OCI-LY7 (cell line): ENCODE measurements at regions not wholly inside any gene's neighbourhood (a gene's known extent, or its start where the extent isn't known, plus 50 kb on each side); places are given as distances from the start of the nearest gene placed in this dataset.

Experiments used
- BruUV-seq: library from RNA; stranded (reverse); fragments of 400-500 nt; replicated peaks from 2 replicates; lab custom pipeline; 2021; lab: Mats Ljungman, UMichigan
- CTCF ChIA-PET: fragments of 300-600 bp; sonication (Branson Sonifier 250); formaldehyde crosslinking; loops from one replicate; lab custom pipeline; 2022; ENCODE audit warnings: antibody characterized with exemption; ENCODE audit not compliant: unreplicated experiment; lab: Charles Lee
- POLR2A ChIA-PET: fragments of 300-600 bp; sonication (Branson Sonifier 250); formaldehyde crosslinking; loops from one replicate; lab custom pipeline; 2022; ENCODE audit warnings: antibody characterized with exemption; lab: Charles Lee
- DNase-seq: peaks from one replicate; pipeline ENCODE4 v3.0.0-alpha.2; 2015; ENCODE audit warnings: low spot score
- H2AFZ ChIP-seq: fragments of 200-600 bp; sonication (generic), shearing (Covaris generic); 2 replicates; pipeline ENCODE4 v1.6.1; 2014; ENCODE audit warnings: mild to moderate bottlenecking, antibody characterized with exemption, low read length, moderate library complexity
- H3K27ac ChIP-seq: fragments of 200-600 bp; sonication (generic); 2 replicates; pipeline ENCODE4 v1.5.1; 2014; ENCODE audit warnings: mixed run types, low read depth, mild to moderate bottlenecking, moderate library complexity, low read length, inconsistent platforms; ENCODE audit not compliant: poor library complexity, severe bottlenecking
- H3K36me3 ChIP-seq: fragments of 200-600 bp; sonication (generic); 2 replicates; pipeline ENCODE4 v1.6.1; 2014; ENCODE audit warnings: mild to moderate bottlenecking, antibody characterized with exemption, low read length, moderate library complexity, mixed read lengths; ENCODE audit not compliant: insufficient read depth
- H3K4me1 ChIP-seq: fragments of 200-600 bp; sonication (generic); 2 replicates; pipeline ENCODE4 v1.5.1; 2014; ENCODE audit warnings: mild to moderate bottlenecking, low read length; ENCODE audit not compliant: insufficient read depth, poor library complexity, severe bottlenecking
- H3K4me2 ChIP-seq: fragments of 200-600 bp; sonication (generic); 2 replicates; pipeline ENCODE4 v1.6.1; 2014; ENCODE audit warnings: mild to moderate bottlenecking, low read length
- H3K4me3 ChIP-seq: fragments of 200-600 bp; sonication (generic); 2 replicates; pipeline ENCODE4 v1.5.1; 2014; ENCODE audit warnings: mild to moderate bottlenecking, low read depth, low read length; ENCODE audit not compliant: poor library complexity, severe bottlenecking
- H3K79me2 ChIP-seq: fragments of 200-600 bp; sonication (generic); 2 replicates; pipeline ENCODE4 v1.6.1; 2016; ENCODE audit warnings: low read depth, mild to moderate bottlenecking, low read length, moderate library complexity, mixed read lengths; ENCODE audit not compliant: insufficient read depth
- H3K9me2 ChIP-seq: fragments of 200-600 bp; sonication (generic); 2 replicates; pipeline ENCODE4 v1.6.1; 2016; ENCODE audit warnings: mild to moderate bottlenecking, low read length, mixed read lengths; ENCODE audit not compliant: insufficient read depth
- H3K9me3 ChIP-seq: fragments of 200-600 bp; sonication (generic); 2 replicates; pipeline ENCODE4 v1.6.1; 2014; ENCODE audit warnings: mild to moderate bottlenecking, mixed run types, low read length, mixed read lengths
- H4K20me1 ChIP-seq: fragments of 200-600 bp; sonication (generic); 2 replicates; pipeline ENCODE4 v1.6.1; 2014; ENCODE audit warnings: mild to moderate bottlenecking, antibody characterized with exemption, low read length, moderate library complexity, mixed read lengths; ENCODE audit not compliant: insufficient read depth
- EZH2phosphoT487 ChIP-seq: fragments of 200-600 bp; sonication (generic); IDR thresholded peaks from 2 replicates; pipeline ENCODE4 v1.6.1; 2018; ENCODE audit warnings: low read depth, borderline replicate concordance, mild to moderate bottlenecking, mixed run types, antibody characterized with exemption, low read length, moderate library complexity, mixed read lengths
- intact Hi-C: fragments of 100-400 bp; cut with micrococcal nuclease; formaldehyde crosslinking; loops from one replicate; pipeline ENCODE4 v1.10.0; 2022; ENCODE audit not compliant: unreplicated experiment
- TF ChIP-seq, protein P1 (sequence below): fragments of 200-600 bp; sonication (generic); conservative IDR thresholded peaks from 2 replicates; pipeline ENCODE4 v1.5.1; 2014; ENCODE audit warnings: mild to moderate bottlenecking, antibody characterized with exemption, low read length, moderate library complexity, mixed read lengths

DNA sequence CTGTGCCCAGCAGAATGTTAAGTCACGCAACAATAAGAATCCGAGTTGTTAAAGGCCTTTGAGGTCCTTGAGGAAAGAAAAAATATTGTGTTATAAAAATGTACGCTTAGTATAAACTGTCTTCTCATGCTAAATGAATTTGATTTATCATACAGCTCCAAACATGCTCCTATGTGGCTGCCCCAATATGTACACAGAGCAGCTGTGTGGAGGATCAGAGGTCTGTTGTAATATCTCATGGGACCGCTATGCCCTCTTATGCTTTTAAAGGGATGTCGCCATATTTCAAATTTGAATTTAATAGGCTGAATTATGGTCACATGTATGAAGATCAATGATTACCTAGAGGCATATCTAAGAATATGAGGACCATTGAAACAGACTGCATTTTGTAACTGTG lies 90.2 kb downstream of the SLC5A7 start:
- Histone ChIP-seq H3K4me2 (no peak overlapping the region), H3K9me2 (no peaks in the 10 kb centered on the region), H3K9me3 (no peaks in the 10 kb centered on the region), H3K36me3 (no peaks in the 10 kb centered on the region), H3K4me3 (no peak overlapping the region), H3K27ac (no peak overlapping the region), H2AFZ (no peak overlapping the region), H4K20me1 (no peaks in the 10 kb centered on the region), H3K4me1 (no peaks in the 10 kb centered on the region), H3K79me2 (no peaks in the 10 kb centered on the region)
- POLR2A ChIA-PET = no interaction called here
- TF ChIP-seq EZH2phosphoT487 = no peak
- TF ChIP-seq, protein P1, sequence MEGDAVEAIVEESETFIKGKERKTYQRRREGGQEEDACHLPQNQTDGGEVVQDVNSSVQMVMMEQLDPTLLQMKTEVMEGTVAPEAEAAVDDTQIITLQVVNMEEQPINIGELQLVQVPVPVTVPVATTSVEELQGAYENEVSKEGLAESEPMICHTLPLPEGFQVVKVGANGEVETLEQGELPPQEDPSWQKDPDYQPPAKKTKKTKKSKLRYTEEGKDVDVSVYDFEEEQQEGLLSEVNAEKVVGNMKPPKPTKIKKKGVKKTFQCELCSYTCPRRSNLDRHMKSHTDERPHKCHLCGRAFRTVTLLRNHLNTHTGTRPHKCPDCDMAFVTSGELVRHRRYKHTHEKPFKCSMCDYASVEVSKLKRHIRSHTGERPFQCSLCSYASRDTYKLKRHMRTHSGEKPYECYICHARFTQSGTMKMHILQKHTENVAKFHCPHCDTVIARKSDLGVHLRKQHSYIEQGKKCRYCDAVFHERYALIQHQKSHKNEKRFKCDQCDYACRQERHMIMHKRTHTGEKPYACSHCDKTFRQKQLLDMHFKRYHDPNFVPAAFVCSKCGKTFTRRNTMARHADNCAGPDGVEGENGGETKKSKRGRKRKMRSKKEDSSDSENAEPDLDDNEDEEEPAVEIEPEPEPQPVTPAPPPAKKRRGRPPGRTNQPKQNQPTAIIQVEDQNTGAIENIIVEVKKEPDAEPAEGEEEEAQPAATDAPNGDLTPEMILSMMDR = no peak
- intact Hi-C loops = no loop called here
- BruUV-seq = no TSS peak
- CTCF ChIA-PET = no interaction called here
- DNase-seq = no peak

DNA sequence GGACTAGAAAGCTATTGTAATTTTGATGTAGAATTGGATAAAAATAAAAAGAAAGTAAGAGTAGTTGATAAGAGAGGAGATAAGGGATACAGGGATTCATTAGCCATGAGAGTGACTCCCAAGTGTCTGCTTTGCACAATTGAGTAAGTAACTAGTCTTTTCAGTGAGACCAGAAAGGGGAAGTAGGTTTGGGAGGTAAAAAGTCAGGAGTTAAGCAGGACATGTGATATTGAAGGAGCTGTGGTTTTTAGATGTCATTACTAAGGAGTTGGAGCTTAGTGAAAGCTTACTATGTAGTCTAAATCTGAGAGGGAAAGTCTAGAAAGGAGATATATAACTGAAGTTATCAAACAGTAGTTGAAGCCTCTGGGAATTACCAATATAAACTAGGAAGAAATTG lies 93.4 kb downstream of the SLC5A7 start:
- Histone ChIP-seq H2AFZ (no peak overlapping the region), H3K27ac (no peak overlapping the region), H3K4me1 (no peaks in the 10 kb centered on the region), H3K79me2 (no peaks in the 10 kb centered on the region), H3K4me2 (no peak overlapping the region), H4K20me1 (no peaks in the 10 kb centered on the region), H3K9me2 (no peaks in the 10 kb centered on the region), H3K36me3 (no peaks in the 10 kb centered on the region), H3K9me3 (no peaks in the 10 kb centered on the region), H3K4me3 (no peak overlapping the region)
- ChIA-PET CTCF (no interaction called here), POLR2A (no interaction called here)
- no peak for DNase-seq
- no peak for TF ChIP-seq EZH2phosphoT487
- no TSS peak for BruUV-seq
- intact Hi-C loops = no loop called here

DNA sequence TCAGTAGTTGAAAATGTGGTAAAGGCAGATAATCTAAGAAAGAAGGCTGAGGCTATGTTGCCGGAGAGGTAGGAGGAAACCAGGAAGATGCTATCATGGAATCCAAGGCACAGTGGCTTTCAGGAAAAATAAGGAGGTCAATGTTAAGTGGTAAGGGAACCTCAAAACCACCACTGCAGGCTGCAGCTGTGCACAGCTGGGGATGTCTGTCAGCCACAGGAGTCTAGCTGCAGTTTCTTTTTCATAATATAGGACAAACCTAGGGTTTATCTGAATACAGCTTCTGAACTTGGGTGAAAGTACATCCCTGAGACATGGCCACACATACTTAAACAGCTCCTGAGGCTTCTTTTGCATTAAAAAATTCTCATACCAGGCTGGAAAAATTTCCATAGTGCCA lies 93.9 kb downstream of the SLC5A7 start:
- POLR2A ChIA-PET = no interaction called here
- Histone ChIP-seq H3K4me2 (no peak overlapping the region), H3K79me2 (no peaks in the 10 kb centered on the region), H3K4me3 (no peak overlapping the region), H2AFZ (no peak overlapping the region), H4K20me1 (no peaks in the 10 kb centered on the region), H3K27ac (no peak overlapping the region), H3K9me2 (no peaks in the 10 kb centered on the region), H3K9me3 (no peaks in the 10 kb centered on the region), H3K36me3 (no peaks in the 10 kb centered on the region), H3K4me1 (no peaks in the 10 kb centered on the region)
- intact Hi-C loops = no loop called here
- DNase-seq = no peak
- CTCF ChIA-PET = no interaction called here
- BruUV-seq = no TSS peak
- no peak for TF ChIP-seq EZH2phosphoT487
- TF ChIP-seq, protein P1 = no peak
